WTC11 (cell line): ENCODE measurements at regions not wholly inside any gene's neighbourhood (a gene's known extent, or its start where the extent isn't known, plus 50 kb on each side); places are given as distances from the start of the nearest gene placed in this dataset.

Experiments used
- ATAC-seq: fragments of 200-7000 bp; cut with Tn5 transposase; 2 replicates; pipeline ENCODE4 v1.10.0; 2021; ENCODE audit warnings: mild to moderate bottlenecking, moderate library complexity
- CTCF ChIA-PET: fragments of 300-600 bp; sonication (Branson Sonifier 250); formaldehyde crosslinking; loops from one replicate; lab custom pipeline; 2021; ENCODE audit warnings: antibody characterized with exemption; lab: Charles Lee
- POLR2A ChIA-PET: fragments of 350-600 bp; sonication (Branson Sonifier 250); formaldehyde crosslinking; loops from one replicate; lab custom pipeline; 2021; ENCODE audit warnings: antibody characterized with exemption; lab: Charles Lee
- DNase-seq: peaks from one replicate; pipeline ENCODE4 v3.0.0; 2021; ENCODE audit warnings: low spot score
- H3K27ac Mint-ChIP-seq: 2 replicates; pipeline ENCODE4 v1.8.0; 2021; ENCODE audit warnings: mixed read lengths
- H3K27me3 Mint-ChIP-seq: 2 replicates; pipeline ENCODE4 v1.8.0; 2021; ENCODE audit warnings: low read depth, mild to moderate bottlenecking, moderate library complexity, mixed read lengths
- H3K36me3 Mint-ChIP-seq: 2 replicates; pipeline ENCODE4 v1.8.0; 2021; ENCODE audit warnings: mixed read lengths
- H3K4me1 Mint-ChIP-seq: 2 replicates; pipeline ENCODE4 v1.8.0; 2022; ENCODE audit warnings: mixed read lengths
- H3K4me3 Mint-ChIP-seq: 2 replicates; pipeline ENCODE4 v1.8.0; 2021; ENCODE audit warnings: mild to moderate bottlenecking, moderate library complexity, mixed read lengths
- H3K9me3 Mint-ChIP-seq: 2 replicates; pipeline ENCODE4 v1.8.0; 2021; ENCODE audit warnings: mixed read lengths
- ETV6 ChIP-seq: sonication (generic); formaldehyde crosslinking; IDR thresholded peaks from 2 replicates; pipeline ENCODE4 v1.8.1; 2022; ENCODE audit warnings: mild to moderate bottlenecking, missing genetic modification reagents
- NFYB ChIP-seq: sonication (generic); formaldehyde crosslinking; conservative IDR thresholded peaks from 2 replicates; pipeline ENCODE4 v1.8.0; 2022; ENCODE audit warnings: low read depth, missing genetic modification reagents
- NR2C2 ChIP-seq: sonication (generic); formaldehyde crosslinking; IDR thresholded peaks from 2 replicates; pipeline ENCODE4 v1.8.0; 2022; ENCODE audit warnings: mild to moderate bottlenecking, missing genetic modification reagents
- NR3C1 ChIP-seq: sonication (generic); formaldehyde crosslinking; conservative IDR thresholded peaks from 2 replicates; pipeline ENCODE4 v1.8.1; 2023; ENCODE audit warnings: low read depth, mild to moderate bottlenecking, missing genetic modification reagents
- TEAD4 ChIP-seq: sonication (generic); formaldehyde crosslinking; IDR thresholded peaks from 2 replicates; pipeline ENCODE4 v1.8.0; 2022; ENCODE audit warnings: mild to moderate bottlenecking, missing genetic modification reagents
- ZNF219 ChIP-seq: sonication (generic); formaldehyde crosslinking; IDR thresholded peaks from 2 replicates; pipeline ENCODE4 v1.8.0; 2023; ENCODE audit warnings: missing genetic modification reagents, mild to moderate bottlenecking, borderline replicate concordance
- ZNF317 ChIP-seq: sonication (generic); formaldehyde crosslinking; IDR thresholded peaks from 2 replicates; pipeline ENCODE4 v1.8.1; 2023; ENCODE audit warnings: low read depth, mild to moderate bottlenecking, moderate library complexity, missing genetic modification reagents, borderline replicate concordance
- ZNF423 ChIP-seq: fragments of 250-450 bp; sonication (Bioruptor Pico); IDR thresholded peaks from 2 replicates; pipeline ENCODE4 v2.1.2; 2022; ENCODE audit warnings: mild to moderate bottlenecking, moderate library complexity
- TF ChIP-seq, protein P1 (sequence below): sonication (generic); formaldehyde crosslinking; IDR thresholded peaks from 2 replicates; pipeline ENCODE4 v1.8.1; 2023; ENCODE audit warnings: mild to moderate bottlenecking, missing genetic modification reagents
- TF ChIP-seq, protein P2 (sequence below): sonication (generic); formaldehyde crosslinking; IDR thresholded peaks from 2 replicates; pipeline ENCODE4 v1.8.1; 2023; ENCODE audit warnings: mild to moderate bottlenecking, missing genetic modification reagents
- TF ChIP-seq, protein P3 (sequence below): fragments of 250-450 bp; sonication (Bioruptor Pico); IDR thresholded peaks from 2 replicates; pipeline ENCODE4 v1.9.0; 2021; ENCODE audit warnings: mild to moderate bottlenecking
- TF ChIP-seq, protein P4 (sequence below): sonication (generic); formaldehyde crosslinking; IDR thresholded peaks from 2 replicates; pipeline ENCODE4 v1.8.0; 2023; ENCODE audit warnings: missing genetic modification reagents, mild to moderate bottlenecking, borderline replicate concordance
- TF ChIP-seq, protein P5 (sequence below): fragments of 250-450 bp; sonication (Bioruptor Pico); IDR thresholded peaks from 2 replicates; pipeline ENCODE4 v2.1.2; 2022; ENCODE audit warnings: mild to moderate bottlenecking, moderate library complexity
- TF ChIP-seq, protein P6 (sequence below): sonication (generic); formaldehyde crosslinking; IDR thresholded peaks from 2 replicates; pipeline ENCODE4 v1.8.1; 2022; ENCODE audit warnings: low read depth, mild to moderate bottlenecking, moderate library complexity, missing genetic modification reagents, borderline replicate concordance

DNA sequence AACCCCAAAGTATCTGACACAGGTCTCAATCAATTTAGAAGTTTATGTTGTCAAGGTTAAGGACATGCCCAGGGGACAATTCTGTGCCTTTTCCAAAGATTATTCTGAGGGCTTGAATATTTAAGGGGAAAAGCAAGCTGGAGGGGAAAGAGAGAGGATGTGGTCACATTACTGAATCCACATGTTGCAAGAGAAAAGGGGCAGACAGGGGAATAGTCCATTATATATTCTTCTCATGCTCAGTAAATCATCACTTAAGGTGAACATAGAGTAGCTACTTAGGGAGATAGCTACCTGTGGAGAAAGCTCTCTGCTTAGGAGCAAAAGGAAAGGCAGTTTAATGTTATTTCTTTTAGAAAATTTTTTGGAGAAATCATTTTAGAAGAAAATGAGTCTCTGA lies 751.6 kb downstream of the SI start:
- Mint-ChIP-seq H3K9me3 (peaks cover 9% of the 10 kb centered on the region; the same call in 1 of the 2 replicates), H3K4me3 (peak overlapping the region; percentile 23), H3K27me3 (no peaks in the 10 kb centered on the region), H3K36me3 (peaks cover 7% of the 10 kb centered on the region; the same call in 1 of the 2 replicates), H3K4me1 (peaks cover 30% of the 10 kb centered on the region), H3K27ac (peak overlapping the region; percentile 93)
- ChIA-PET POLR2A (interaction anchor here (0.6 kb wide), 1 partner anchor 831 kb away, joined by 3 read pairs; no protein-coding TSS in a partner anchor), CTCF (interaction anchor here (0.6 kb wide), 1 partner anchor 14 kb away, joined by 5 read pairs; no protein-coding TSS in a partner anchor)
- no peak for DNase-seq
- peak; percentile 56; the same call in 1 of the 2 replicates for ATAC-seq
- TF ChIP-seq NFYB (CRISPR knock-in tag) (no peak), NR3C1 (CRISPR knock-in tag) (no peak), TEAD4 (no peak), ZNF219 (CRISPR knock-in tag) (no peak), ETV6 (CRISPR knock-in tag) (no peak), NR2C2 (CRISPR knock-in tag) (no peak)
- TF ChIP-seq, protein P1, sequence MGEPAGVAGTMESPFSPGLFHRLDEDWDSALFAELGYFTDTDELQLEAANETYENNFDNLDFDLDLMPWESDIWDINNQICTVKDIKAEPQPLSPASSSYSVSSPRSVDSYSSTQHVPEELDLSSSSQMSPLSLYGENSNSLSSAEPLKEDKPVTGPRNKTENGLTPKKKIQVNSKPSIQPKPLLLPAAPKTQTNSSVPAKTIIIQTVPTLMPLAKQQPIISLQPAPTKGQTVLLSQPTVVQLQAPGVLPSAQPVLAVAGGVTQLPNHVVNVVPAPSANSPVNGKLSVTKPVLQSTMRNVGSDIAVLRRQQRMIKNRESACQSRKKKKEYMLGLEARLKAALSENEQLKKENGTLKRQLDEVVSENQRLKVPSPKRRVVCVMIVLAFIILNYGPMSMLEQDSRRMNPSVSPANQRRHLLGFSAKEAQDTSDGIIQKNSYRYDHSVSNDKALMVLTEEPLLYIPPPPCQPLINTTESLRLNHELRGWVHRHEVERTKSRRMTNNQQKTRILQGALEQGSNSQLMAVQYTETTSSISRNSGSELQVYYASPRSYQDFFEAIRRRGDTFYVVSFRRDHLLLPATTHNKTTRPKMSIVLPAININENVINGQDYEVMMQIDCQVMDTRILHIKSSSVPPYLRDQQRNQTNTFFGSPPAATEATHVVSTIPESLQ (CRISPR knock-in tag), result no peak
- TF ChIP-seq, protein P2, sequence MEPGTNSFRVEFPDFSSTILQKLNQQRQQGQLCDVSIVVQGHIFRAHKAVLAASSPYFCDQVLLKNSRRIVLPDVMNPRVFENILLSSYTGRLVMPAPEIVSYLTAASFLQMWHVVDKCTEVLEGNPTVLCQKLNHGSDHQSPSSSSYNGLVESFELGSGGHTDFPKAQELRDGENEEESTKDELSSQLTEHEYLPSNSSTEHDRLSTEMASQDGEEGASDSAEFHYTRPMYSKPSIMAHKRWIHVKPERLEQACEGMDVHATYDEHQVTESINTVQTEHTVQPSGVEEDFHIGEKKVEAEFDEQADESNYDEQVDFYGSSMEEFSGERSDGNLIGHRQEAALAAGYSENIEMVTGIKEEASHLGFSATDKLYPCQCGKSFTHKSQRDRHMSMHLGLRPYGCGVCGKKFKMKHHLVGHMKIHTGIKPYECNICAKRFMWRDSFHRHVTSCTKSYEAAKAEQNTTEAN, result no peak
- TF ChIP-seq, protein P3, sequence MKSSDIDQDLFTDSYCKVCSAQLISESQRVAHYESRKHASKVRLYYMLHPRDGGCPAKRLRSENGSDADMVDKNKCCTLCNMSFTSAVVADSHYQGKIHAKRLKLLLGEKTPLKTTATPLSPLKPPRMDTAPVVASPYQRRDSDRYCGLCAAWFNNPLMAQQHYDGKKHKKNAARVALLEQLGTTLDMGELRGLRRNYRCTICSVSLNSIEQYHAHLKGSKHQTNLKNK, result no peak
- TF ChIP-seq, protein P4, sequence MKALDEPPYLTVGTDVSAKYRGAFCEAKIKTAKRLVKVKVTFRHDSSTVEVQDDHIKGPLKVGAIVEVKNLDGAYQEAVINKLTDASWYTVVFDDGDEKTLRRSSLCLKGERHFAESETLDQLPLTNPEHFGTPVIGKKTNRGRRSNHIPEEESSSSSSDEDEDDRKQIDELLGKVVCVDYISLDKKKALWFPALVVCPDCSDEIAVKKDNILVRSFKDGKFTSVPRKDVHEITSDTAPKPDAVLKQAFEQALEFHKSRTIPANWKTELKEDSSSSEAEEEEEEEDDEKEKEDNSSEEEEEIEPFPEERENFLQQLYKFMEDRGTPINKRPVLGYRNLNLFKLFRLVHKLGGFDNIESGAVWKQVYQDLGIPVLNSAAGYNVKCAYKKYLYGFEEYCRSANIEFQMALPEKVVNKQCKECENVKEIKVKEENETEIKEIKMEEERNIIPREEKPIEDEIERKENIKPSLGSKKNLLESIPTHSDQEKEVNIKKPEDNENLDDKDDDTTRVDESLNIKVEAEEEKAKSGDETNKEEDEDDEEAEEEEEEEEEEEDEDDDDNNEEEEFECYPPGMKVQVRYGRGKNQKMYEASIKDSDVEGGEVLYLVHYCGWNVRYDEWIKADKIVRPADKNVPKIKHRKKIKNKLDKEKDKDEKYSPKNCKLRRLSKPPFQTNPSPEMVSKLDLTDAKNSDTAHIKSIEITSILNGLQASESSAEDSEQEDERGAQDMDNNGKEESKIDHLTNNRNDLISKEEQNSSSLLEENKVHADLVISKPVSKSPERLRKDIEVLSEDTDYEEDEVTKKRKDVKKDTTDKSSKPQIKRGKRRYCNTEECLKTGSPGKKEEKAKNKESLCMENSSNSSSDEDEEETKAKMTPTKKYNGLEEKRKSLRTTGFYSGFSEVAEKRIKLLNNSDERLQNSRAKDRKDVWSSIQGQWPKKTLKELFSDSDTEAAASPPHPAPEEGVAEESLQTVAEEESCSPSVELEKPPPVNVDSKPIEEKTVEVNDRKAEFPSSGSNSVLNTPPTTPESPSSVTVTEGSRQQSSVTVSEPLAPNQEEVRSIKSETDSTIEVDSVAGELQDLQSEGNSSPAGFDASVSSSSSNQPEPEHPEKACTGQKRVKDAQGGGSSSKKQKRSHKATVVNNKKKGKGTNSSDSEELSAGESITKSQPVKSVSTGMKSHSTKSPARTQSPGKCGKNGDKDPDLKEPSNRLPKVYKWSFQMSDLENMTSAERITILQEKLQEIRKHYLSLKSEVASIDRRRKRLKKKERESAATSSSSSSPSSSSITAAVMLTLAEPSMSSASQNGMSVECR (CRISPR knock-in tag), result no peak

DNA sequence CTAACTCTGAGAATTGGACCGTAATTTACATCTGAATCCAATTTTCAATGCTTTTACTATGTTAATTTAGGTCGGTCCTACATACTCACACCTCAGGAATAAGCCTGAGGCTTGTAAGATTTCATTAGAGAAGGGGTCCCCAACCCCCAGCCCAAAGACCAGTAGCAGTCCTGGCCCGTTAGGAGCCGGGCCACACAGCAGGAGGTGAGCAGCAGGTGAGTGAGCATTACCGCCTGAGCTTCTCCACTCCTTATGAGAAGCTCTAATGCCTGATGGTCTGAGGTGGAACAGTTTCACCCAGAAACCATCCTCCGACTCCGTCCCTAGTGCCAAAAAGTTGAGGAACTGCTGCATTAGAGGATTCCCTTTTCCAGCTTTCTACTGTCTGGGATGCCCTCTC lies 757.3 kb downstream of the SI start:
- DNase-seq (peak; percentile 19), ATAC-seq (peak; percentile 80)
- Mint-ChIP-seq H3K36me3 (no peaks in the 10 kb centered on the region), H3K4me1 (peaks cover 21% of the 10 kb centered on the region), H3K4me3 (no peak overlapping the region), H3K27ac (peak overlapping the region; percentile 27; the same call in 1 of the 2 replicates), H3K27me3 (no peaks in the 10 kb centered on the region), H3K9me3 (no peaks in the 10 kb centered on the region)
- ChIA-PET CTCF (interaction anchor here (1.1 kb wide), 1 partner anchor 69 kb away, joined by 3 read pairs; no protein-coding TSS in a partner anchor), POLR2A (no interaction called here)
- TF ChIP-seq, protein P5, sequence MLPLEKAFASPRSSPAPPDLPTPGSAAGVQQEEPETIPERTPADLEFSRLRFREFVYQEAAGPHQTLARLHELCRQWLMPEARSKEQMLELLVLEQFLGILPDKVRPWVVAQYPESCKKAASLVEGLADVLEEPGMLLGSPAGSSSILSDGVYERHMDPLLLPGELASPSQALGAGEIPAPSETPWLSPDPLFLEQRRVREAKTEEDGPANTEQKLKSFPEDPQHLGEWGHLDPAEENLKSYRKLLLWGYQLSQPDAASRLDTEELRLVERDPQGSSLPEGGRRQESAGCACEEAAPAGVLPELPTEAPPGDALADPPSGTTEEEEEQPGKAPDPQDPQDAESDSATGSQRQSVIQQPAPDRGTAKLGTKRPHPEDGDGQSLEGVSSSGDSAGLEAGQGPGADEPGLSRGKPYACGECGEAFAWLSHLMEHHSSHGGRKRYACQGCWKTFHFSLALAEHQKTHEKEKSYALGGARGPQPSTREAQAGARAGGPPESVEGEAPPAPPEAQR (CRISPR knock-in tag), result 0 out of 2 replicates have a peak, but pooled peaks have one; percentile 56
- TF ChIP-seq ZNF317 (CRISPR knock-in tag) (0 out of 2 replicates have a peak, but pooled peaks have one; percentile 26), ZNF423 (peak; percentile 50; the same call in 1 of the 2 replicates)
- TF ChIP-seq, protein P6, sequence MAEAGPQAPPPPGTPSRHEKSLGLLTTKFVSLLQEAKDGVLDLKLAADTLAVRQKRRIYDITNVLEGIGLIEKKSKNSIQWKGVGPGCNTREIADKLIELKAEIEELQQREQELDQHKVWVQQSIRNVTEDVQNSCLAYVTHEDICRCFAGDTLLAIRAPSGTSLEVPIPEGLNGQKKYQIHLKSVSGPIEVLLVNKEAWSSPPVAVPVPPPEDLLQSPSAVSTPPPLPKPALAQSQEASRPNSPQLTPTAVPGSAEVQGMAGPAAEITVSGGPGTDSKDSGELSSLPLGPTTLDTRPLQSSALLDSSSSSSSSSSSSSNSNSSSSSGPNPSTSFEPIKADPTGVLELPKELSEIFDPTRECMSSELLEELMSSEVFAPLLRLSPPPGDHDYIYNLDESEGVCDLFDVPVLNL (CRISPR knock-in tag), result no peak
